ENCODE measurements at regions not wholly inside any gene's neighbourhood (a gene's known extent, or its start where the extent isn't known, plus 50 kb on each side); places are given as distances from the start of the nearest gene placed in this dataset.
A peak's percentile ranks its signal among the peaks of the same experiment; 100 is the strongest.

DNA sequence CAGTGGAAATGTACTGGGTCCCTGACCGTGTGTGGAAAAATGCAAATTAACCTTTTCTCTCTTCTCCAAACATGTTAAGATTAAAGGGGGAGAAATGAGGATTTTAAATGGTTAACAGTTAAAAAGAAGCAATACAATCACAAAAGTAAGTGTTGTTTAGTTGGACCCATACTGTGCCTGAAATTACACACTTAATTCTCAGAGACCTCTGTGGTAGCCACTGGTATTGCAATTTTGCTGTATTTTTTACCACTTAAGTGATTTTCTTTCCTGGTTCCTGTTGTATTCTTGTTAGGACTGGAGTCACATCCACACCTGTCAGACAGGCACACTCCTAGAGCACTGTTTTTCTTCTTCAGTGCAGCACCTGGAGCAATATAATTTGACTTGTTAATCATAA lies 179.6 kb upstream of the PDGFD start:
- H3K4me1 Mint-ChIP-seq: peaks cover 4% of the 10 kb centered on the region
- no peaks in the 10 kb centered on the region for H3K36me3 ChIP-seq

DNA sequence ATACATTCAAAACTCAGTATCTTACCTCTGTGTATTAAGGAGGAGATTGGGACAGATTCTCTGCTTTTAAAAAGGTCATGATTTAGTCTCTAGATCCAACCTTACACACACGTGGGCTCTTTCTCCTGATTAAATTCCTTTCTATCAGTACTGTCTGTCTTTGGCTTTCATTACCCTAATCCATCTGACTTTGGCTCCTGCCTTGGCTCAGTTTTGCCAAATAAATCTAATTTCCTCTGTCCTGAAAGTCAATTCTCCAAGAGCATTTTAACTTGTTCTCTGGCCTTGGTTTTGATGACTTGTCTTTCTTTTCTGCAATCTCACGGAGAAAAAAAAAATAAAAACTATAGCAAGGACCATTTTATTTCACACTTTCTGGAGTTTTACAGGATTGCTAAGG lies 176.6 kb upstream of the PDGFD start:
- H2AFZ ChIP-seq (replicated peaks): no peak overlapping the region
- no peaks in the 10 kb centered on the region for H3K79me2 ChIP-seq (ENCODE audit: low read depth)
- Mint-ChIP-seq H3K4me1 (peaks cover 4% of the 10 kb centered on the region), H3K27ac (no peak overlapping the region), H3K27me3 (ENCODE audit: insufficient read depth, low read depth) (no peaks in the 10 kb centered on the region), H3K9me3 (no peaks in the 10 kb centered on the region), H3K4me3 (no peak overlapping the region), H3K36me3 (no peaks in the 10 kb centered on the region)
- no peaks in the 10 kb centered on the region for H3F3A ChIP-seq (ENCODE audit: low read depth)
- H3K36me3 ChIP-seq: no peaks in the 10 kb centered on the region
- no peak for DNase-seq (ENCODE audit: low spot score)
- H3K4me3 ChIP-seq: no peak overlapping the region
- TF ChIP-seq EZH2 (IDR thresholded peaks at IDR 0.05) (no peak), EZH2phosphoT487 (IDR thresholded peaks at IDR 0.05) (no peak)
- TF ChIP-seq, protein P1, sequence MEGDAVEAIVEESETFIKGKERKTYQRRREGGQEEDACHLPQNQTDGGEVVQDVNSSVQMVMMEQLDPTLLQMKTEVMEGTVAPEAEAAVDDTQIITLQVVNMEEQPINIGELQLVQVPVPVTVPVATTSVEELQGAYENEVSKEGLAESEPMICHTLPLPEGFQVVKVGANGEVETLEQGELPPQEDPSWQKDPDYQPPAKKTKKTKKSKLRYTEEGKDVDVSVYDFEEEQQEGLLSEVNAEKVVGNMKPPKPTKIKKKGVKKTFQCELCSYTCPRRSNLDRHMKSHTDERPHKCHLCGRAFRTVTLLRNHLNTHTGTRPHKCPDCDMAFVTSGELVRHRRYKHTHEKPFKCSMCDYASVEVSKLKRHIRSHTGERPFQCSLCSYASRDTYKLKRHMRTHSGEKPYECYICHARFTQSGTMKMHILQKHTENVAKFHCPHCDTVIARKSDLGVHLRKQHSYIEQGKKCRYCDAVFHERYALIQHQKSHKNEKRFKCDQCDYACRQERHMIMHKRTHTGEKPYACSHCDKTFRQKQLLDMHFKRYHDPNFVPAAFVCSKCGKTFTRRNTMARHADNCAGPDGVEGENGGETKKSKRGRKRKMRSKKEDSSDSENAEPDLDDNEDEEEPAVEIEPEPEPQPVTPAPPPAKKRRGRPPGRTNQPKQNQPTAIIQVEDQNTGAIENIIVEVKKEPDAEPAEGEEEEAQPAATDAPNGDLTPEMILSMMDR (IDR thresholded peaks at IDR 0.05): no peak
- H3K9ac ChIP-seq: no peak overlapping the region
- H3K27me3 ChIP-seq: no peaks in the 10 kb centered on the region
- H4K20me1 ChIP-seq (ENCODE audit: low read depth): no peaks in the 10 kb centered on the region
- no peak overlapping the region for H3K4me2 ChIP-seq
- H3K27ac ChIP-seq: no peak overlapping the region
- no peaks in the 10 kb centered on the region for H3K4me1 ChIP-seq
- H3K9me3 ChIP-seq (ENCODE audit: low read depth): no peaks in the 10 kb centered on the region

More for the DNA sequence above, 179.6 kb upstream of the PDGFD start:
- H3K9ac ChIP-seq: no peak overlapping the region
- no peak overlapping the region for H3K27ac ChIP-seq
- no peaks in the 10 kb centered on the region for H3K27me3 ChIP-seq
- Mint-ChIP-seq H3K4me3 (no peak overlapping the region), H3K9me3 (no peaks in the 10 kb centered on the region), H3K27me3 (ENCODE audit: insufficient read depth, low read depth) (no peaks in the 10 kb centered on the region), H3K36me3 (no peaks in the 10 kb centered on the region), H3K27ac (no peak overlapping the region)
- H3F3A ChIP-seq (ENCODE audit: low read depth): no peaks in the 10 kb centered on the region
- DNase-seq (ENCODE audit: low spot score): peak; percentile 27
- no peaks in the 10 kb centered on the region for H3K4me1 ChIP-seq
- H3K4me2 ChIP-seq: no peak overlapping the region
- peak overlapping the region; percentile 32 for H2AFZ ChIP-seq (replicated peaks)
- H4K20me1 ChIP-seq (ENCODE audit: low read depth): no peaks in the 10 kb centered on the region
- H3K9me3 ChIP-seq (ENCODE audit: low read depth): no peaks in the 10 kb centered on the region
- no peak overlapping the region for H3K4me3 ChIP-seq
- H3K79me2 ChIP-seq (ENCODE audit: low read depth): no peaks in the 10 kb centered on the region
- TF ChIP-seq EZH2phosphoT487 (IDR thresholded peaks at IDR 0.05) (no peak), EZH2 (IDR thresholded peaks at IDR 0.05) (no peak)
- TF ChIP-seq, protein P1 (IDR thresholded peaks at IDR 0.05): peak; percentile 40

DNA sequence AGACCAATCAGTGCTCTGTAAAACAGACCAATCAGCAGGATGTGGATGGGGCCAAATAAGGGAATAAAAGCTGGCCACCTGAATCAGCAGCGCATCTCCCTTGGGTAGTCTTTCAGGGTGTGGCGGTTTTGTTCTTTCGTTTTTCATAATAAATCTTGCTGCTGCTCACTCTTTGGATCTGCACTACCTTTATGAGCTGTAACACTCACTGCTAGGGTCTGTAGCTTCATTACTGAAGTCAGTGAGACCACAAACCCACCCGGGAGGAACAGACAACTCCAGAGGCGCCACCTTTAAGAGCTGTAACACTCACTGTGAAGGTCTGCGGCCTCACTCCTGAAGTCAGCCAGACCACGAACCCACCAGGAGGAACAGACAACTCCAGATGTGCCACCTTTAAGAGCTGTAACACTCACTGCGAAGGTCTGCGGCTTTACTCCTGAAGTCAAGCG lies 175.5 kb upstream of the PDGFD start:
- no peak overlapping the region for H3K27ac ChIP-seq
- H3K9ac ChIP-seq: no peak overlapping the region
- no peaks in the 10 kb centered on the region for H3K27me3 ChIP-seq
- no peaks in the 10 kb centered on the region for H3K4me1 ChIP-seq
- no peaks in the 10 kb centered on the region for H3K79me2 ChIP-seq (ENCODE audit: low read depth)
- peaks cover 4% of the 10 kb centered on the region for H3K4me1 Mint-ChIP-seq
- no peaks in the 10 kb centered on the region for H3K36me3 Mint-ChIP-seq
- H4K20me1 ChIP-seq (ENCODE audit: low read depth): no peaks in the 10 kb centered on the region
- no peaks in the 10 kb centered on the region for H3K9me3 ChIP-seq (ENCODE audit: low read depth)
- no peak overlapping the region for H2AFZ ChIP-seq (replicated peaks)
- H3K4me2 ChIP-seq: no peak overlapping the region
- no peak overlapping the region for H3K27ac Mint-ChIP-seq
- no peak for DNase-seq (ENCODE audit: low spot score)
- no peaks in the 10 kb centered on the region for H3K9me3 Mint-ChIP-seq
- no peak overlapping the region for H3K4me3 Mint-ChIP-seq
- TF ChIP-seq EZH2 (IDR thresholded peaks at IDR 0.05): no peak
- TF ChIP-seq, protein P1 (IDR thresholded peaks at IDR 0.05): no peak
- TF ChIP-seq EZH2phosphoT487 (IDR thresholded peaks at IDR 0.05): no peak
- no peaks in the 10 kb centered on the region for H3K27me3 Mint-ChIP-seq (ENCODE audit: insufficient read depth, low read depth)
- H3K36me3 ChIP-seq: no peaks in the 10 kb centered on the region
- H3K4me3 ChIP-seq: no peak overlapping the region
- no peaks in the 10 kb centered on the region for H3F3A ChIP-seq (ENCODE audit: low read depth)
